Myocyte (in vitro differentiated cells): ENCODE measurements at regions not wholly inside any gene's neighbourhood (a gene's known extent, or its start where the extent isn't known, plus 50 kb on each side); places are given as distances from the start of the nearest gene placed in this dataset.

ENCODE experiments used
- DNase-seq: peaks from one replicate; pipeline ENCODE4 v3.0.0-alpha.2; 2012; ENCODE audit warnings: low read depth

- DNase-seq, result no peak
Measured at GRCh38 chrX:4909348-4909747, 1195.9 kb upstream of the PRKX start.

DNA sequence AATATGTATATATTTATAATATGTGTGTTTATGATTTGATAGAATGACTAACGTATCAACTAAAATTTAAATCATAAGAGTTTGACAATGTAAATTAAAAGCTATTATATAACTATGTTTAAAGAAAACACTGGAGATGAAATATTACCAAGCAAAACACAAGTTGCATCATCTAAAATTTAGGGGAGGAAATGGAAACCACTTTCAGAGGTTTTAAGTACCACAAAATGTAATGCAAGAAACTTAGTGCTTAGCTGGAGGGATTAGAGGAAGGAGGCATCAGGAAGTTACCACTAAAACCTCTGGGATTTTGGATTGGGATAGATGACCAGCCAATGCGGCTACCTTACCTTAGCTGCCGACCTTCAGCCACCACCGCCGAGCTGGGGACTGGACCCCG, 1192.1 kb upstream of the PRKX start:
- DNase-seq, result no peak

DNA sequence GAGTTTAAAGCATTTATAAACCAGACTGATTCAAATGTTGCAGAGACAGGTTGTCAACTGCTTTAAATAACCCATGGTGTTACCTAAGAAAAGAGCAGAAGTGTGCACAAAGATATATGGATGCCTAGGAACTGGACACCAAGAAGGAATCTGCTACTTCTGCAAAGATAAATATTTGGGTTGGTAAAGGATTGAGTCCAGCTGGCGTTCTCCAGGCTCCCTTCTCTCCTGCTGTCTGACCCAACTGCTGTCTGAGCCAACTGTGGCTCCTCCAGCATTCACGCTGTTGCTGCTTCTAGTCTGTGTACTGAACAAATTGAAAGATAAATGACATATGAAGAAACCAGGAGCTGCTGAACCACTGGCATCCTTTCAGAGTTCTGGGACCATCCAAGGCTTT, 1167.8 kb upstream of the PRKX start:
- no peak for DNase-seq

DNA sequence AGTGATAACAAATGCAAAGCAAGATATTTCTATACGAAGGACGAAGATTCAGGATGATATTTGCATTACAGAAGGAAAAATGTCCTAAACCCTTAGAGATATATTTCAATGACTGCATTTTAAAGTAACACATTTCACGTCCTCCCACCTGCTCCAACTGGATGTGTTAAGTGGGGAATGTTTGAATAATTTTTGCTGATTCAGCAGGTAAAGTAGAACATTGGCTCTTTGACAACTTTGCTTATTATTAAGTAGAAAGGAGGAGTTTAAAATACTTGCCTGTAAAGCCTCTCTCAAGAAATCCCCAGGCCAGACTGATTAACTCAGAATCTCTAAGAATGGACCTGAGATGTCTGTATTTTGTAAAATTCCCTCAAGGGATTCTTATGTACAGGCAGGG, 1165.2 kb upstream of the PRKX start:
- DNase-seq, result no peak

GRCh38 chrX:4876268-4876667, 1162.8 kb upstream of the PRKX start:
- DNase-seq, result no peak

GRCh38 chrX:4851534-4851933, 1138.1 kb upstream of the PRKX start:
- DNase-seq, result no peak

DNA sequence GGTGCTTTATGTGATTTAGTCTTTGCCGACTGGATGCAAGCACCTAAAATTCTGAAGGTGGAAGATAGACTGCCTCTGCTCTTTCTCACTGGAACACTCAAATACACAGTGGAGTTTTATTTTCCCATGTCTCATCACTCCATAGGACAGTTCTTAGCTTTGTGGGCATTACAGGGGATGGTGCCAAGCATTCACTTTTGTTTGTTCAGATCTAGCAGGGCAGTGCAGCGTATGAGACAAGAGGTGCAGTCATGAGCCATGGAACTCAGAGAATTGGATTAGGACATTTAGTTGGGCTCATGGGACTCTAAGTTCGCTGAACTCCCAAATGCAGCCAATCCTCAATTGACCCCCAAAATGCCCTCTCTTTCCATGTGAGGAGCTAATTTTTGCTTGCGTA, 1136.9 kb upstream of the PRKX start:
- DNase-seq, result no peak

DNA sequence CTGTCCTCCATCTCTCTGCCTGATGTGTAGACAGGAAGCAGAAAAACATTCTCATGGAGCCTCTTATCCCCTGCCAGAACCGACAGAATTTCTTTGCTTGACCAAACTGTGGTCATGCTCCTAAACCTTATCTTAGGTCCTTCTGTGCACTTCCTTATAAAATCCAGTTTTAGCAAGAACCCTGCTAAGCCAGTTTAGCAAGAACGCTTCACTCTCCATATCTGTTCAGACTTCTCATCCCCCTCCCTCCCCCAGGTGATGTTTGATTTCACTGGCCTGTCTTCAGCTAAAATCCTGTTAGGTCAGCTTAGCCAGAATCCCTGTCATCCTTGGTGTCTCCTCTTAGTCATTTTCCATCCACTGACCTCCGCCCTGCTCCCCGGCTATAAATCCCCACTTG, 1130.9 kb upstream of the PRKX start:
- DNase-seq, result no peak

GRCh38 chrX:4841216-4841745, 1127.8 kb upstream of the PRKX start:
- no peak for DNase-seq

- no peak for DNase-seq
Measured at GRCh38 chrX:4831574-4831973, 1118.1 kb upstream of the PRKX start.

GRCh38 chrX:4830880-4831557, 1117.6 kb upstream of the PRKX start:
- DNase-seq, result no peak

GRCh38 chrX:4825550-4825949, 1112.1 kb upstream of the PRKX start:
- DNase-seq, result no peak

DNA sequence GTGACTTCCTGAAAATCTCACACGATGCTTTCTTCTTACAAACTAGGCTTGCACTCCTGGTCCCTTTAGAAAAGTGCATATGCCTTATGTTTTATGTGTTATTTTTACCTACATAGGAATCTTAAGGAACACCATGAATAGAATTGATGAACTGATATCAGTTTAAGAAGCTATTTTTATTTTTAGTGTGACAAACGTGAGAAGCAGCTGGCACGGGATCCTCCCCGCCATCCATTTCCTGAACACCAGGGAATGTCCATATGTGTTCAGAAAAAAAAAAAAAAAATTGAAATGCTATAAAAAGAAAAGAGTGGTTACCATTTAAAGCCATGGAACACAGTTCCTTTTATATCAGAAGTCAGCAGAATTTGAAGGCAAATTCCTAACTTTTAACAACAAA, 1096.1 kb upstream of the PRKX start:
- DNase-seq, result no peak

DNA sequence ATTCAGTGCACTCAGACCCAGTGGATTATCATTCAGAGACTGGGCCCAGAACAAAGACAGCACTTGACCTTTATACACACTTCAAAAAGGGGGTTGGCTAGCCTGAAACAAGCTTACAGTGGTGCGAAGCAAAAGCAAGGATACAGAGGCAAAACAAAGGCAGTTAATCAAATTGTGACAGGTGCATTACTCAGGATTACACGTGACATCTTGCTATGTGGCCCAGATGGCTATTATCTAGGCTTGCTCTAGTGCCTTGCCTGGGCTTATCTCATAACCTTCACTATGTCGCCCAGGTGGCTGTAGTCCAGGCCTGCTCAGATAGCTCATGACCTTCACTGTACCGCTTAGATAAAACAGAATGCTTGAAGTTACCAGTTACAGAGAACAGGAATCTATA, 1092.1 kb upstream of the PRKX start:
- no peak for DNase-seq

GRCh38 chrX:4800756-4801155, 1087.3 kb upstream of the PRKX start:
- no peak for DNase-seq

GRCh38 chrX:4787971-4788370, 1074.5 kb upstream of the PRKX start:
- DNase-seq, result no peak

GRCh38 chrX:4764888-4765287, 1051.4 kb upstream of the PRKX start:
- DNase-seq, result no peak

- no peak for DNase-seq
Measured at GRCh38 chrX:4762196-4762595, 1048.7 kb upstream of the PRKX start.

GRCh38 chrX:4754878-4755604, 1041.6 kb upstream of the PRKX start:
- no peak for DNase-seq

DNA sequence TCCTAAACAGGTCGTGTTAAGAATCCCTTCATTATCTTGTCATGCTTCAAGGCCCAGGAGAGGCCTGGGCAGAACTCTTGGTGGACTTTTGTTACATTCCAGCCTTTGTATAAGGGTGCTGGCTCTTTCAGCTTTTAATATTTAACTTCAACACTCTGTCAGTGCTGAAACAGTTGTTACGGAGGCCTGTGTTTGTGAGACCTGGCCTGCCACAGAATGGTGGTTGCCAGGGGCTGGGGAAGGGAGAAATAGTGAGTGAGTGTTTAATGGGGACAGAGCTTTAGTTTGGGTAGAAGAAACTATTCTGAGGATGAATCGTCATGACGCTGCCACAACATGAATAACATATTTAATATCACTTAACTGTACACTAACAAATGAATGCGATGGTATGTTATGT, 1027.6 kb upstream of the PRKX start:
- DNase-seq, result no peak

DNA sequence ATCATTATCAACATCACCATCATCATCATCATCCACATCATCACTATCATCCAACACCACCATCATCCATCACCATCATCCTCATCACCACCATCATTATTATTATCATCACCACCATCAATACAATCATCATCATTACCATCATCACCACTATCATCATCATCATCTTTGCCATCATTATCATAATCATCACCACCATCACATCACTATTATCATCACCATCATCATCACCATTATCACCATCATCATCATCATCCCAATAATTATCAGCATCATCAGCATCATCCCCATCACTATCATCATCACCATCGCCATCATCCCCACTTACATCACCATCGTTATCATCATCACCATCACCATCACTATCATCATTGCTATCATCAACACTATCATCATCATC, 1021.9 kb upstream of the PRKX start:
- DNase-seq, result no peak

GRCh38 chrX:4710618-4711433, 997.4 kb upstream of the PRKX start:
- peak; percentile 0 for DNase-seq
